HepG2 (cell line): ENCODE measurements at regions not wholly inside any gene's neighbourhood (a gene's known extent, or its start where the extent isn't known, plus 50 kb on each side); places are given as distances from the start of the nearest gene placed in this dataset.

ENCODE experiments used
- CREB1 ChIP-seq, 2 experiments: fragments of 450-650 bp in 1 of 2; IDR thresholded peaks; 2 replicates each; pipeline ENCODE4 v1.6.1; 2016 to 2017; ENCODE audit warnings: control low read depth in 1 of 2, mild to moderate bottlenecking in 1 of 2, missing compliant biosample characterization in 1 of 2, missing genetic modification characterization in 1 of 2
- DMAP1 ChIP-seq: IDR thresholded peaks from 2 replicates; pipeline ENCODE4 v1.6.1; 2016
- HDAC2 ChIP-seq: sonication (generic); formaldehyde crosslinking; IDR thresholded peaks from 2 replicates; pipeline ENCODE4 v1.4.0; 2020; ENCODE audit warnings: missing genetic modification reagents
- HNF4A ChIP-seq: sonication (generic); formaldehyde crosslinking; IDR thresholded peaks from 2 replicates; pipeline ENCODE4 v1.4.0; 2020; ENCODE audit warnings: missing genetic modification reagents
- HNRNPK ChIP-seq: fragments of 200-400 bp; formaldehyde crosslinking; IDR thresholded peaks from 2 replicates; pipeline ENCODE4 v1.6.1; 2018; ENCODE audit warnings: low read length, low read depth, moderate library complexity, mild to moderate bottlenecking; ENCODE audit not compliant: poor library complexity, severe bottlenecking
- MAFF ChIP-seq: IDR thresholded peaks from 2 replicates; pipeline ENCODE4 v1.6.1; 2011; ENCODE audit warnings: low read depth, low read length, improper control_type of control experiment
- MBD4 ChIP-seq: IDR thresholded peaks from 2 replicates; pipeline ENCODE4 v1.6.1; 2012; ENCODE audit warnings: low read length, inconsistent platforms, borderline replicate concordance
- MBNL3 ChIP-seq: fragments of 250-450 bp; sonication (Bioruptor Pico); conservative IDR thresholded peaks from 2 replicates; pipeline ENCODE4 v1.8.0; 2022; ENCODE audit warnings: mild to moderate bottlenecking, inconsistent platforms
- MED1 ChIP-seq: sonication (generic); formaldehyde crosslinking; IDR thresholded peaks from 2 replicates; pipeline ENCODE4 v1.4.0; 2020; ENCODE audit warnings: missing genetic modification reagents
- MIXL1 ChIP-seq: IDR thresholded peaks from 2 replicates; pipeline ENCODE4 v1.6.1; 2016
- NKX3-1 ChIP-seq: sonication (generic); formaldehyde crosslinking; IDR thresholded peaks from 2 replicates; pipeline ENCODE4 v1.5.0; 2020; ENCODE audit warnings: missing genetic modification reagents
- U2AF1 ChIP-seq: fragments of 200-400 bp; formaldehyde crosslinking; optimal IDR thresholded peaks from 2 replicates; pipeline ENCODE3; 2017; ENCODE audit warnings: mild to moderate bottlenecking, low read depth, low read length
- ZBTB33 ChIP-seq: sonication (generic); formaldehyde crosslinking; IDR thresholded peaks from 2 replicates; pipeline ENCODE4 v1.4.0; 2020; ENCODE audit warnings: missing genetic modification reagents
- ZFP36L2 ChIP-seq: sonication (generic); formaldehyde crosslinking; IDR thresholded peaks from 2 replicates; pipeline ENCODE4 v1.4.0; 2020; ENCODE audit warnings: missing genetic modification reagents
- ZFP82 ChIP-seq: sonication (generic); formaldehyde crosslinking; IDR thresholded peaks from 2 replicates; pipeline ENCODE4 v1.5.1; 2020; ENCODE audit warnings: mild to moderate bottlenecking, missing genetic modification reagents, borderline replicate concordance
- ZFYVE20 ChIP-seq: sonication (generic); formaldehyde crosslinking; IDR thresholded peaks from 2 replicates; pipeline ENCODE4 v1.8.0; 2023; ENCODE audit warnings: low read depth, mild to moderate bottlenecking, moderate library complexity, missing genetic modification reagents, borderline replicate concordance
- ZKSCAN8 ChIP-seq: IDR thresholded peaks from 2 replicates; pipeline ENCODE4 v1.6.1; 2016; ENCODE audit warnings: borderline replicate concordance, missing genetic modification reagents, missing compliant biosample characterization
- ZNF121 ChIP-seq: sonication (generic); formaldehyde crosslinking; IDR thresholded peaks from 2 replicates; pipeline ENCODE4 v1.5.0; 2020; ENCODE audit warnings: mild to moderate bottlenecking, missing genetic modification reagents
- ZNF136 ChIP-seq: sonication (generic); formaldehyde crosslinking; IDR thresholded peaks from 2 replicates; pipeline ENCODE4 v1.8.1; 2022; ENCODE audit warnings: low read depth, mild to moderate bottlenecking, moderate library complexity, missing genetic modification reagents
- ZNF256 ChIP-seq: sonication (generic); formaldehyde crosslinking; conservative IDR thresholded peaks from 2 replicates; pipeline ENCODE4 v1.4.0; 2020; ENCODE audit warnings: missing genetic modification reagents
- ZNF335 ChIP-seq: sonication (generic); formaldehyde crosslinking; IDR thresholded peaks from 2 replicates; pipeline ENCODE4 v1.4.0; 2020; ENCODE audit warnings: missing genetic modification reagents
- ZNF343 ChIP-seq: sonication (generic); formaldehyde crosslinking; IDR thresholded peaks from 2 replicates; pipeline ENCODE4 v1.4.0; 2020; ENCODE audit warnings: mild to moderate bottlenecking, missing genetic modification reagents
- ZNF446 ChIP-seq: sonication (generic); formaldehyde crosslinking; IDR thresholded peaks from 2 replicates; pipeline ENCODE4 v1.5.0; 2020; ENCODE audit warnings: mild to moderate bottlenecking, missing genetic modification reagents
- ZNF614 ChIP-seq: IDR thresholded peaks from 2 replicates; pipeline ENCODE4 v1.6.1; 2018; ENCODE audit warnings: missing biosample characterization, missing genetic modification reagents, inconsistent platforms, borderline replicate concordance
- ZNF615 ChIP-seq: sonication (generic); formaldehyde crosslinking; IDR thresholded peaks from 2 replicates; pipeline ENCODE4 v1.5.0; 2020; ENCODE audit warnings: mild to moderate bottlenecking, missing genetic modification reagents, borderline replicate concordance
- ZNF660 ChIP-seq: sonication (generic); formaldehyde crosslinking; IDR thresholded peaks from 2 replicates; pipeline ENCODE4 v1.5.1; 2020; ENCODE audit warnings: mild to moderate bottlenecking, low read depth, missing genetic modification reagents, borderline replicate concordance
- ZNF782 ChIP-seq: sonication (generic); formaldehyde crosslinking; IDR thresholded peaks from 2 replicates; pipeline ENCODE4 v1.4.0; 2020; ENCODE audit warnings: missing genetic modification reagents, mild to moderate bottlenecking, borderline replicate concordance
- ZNF878 ChIP-seq: sonication (generic); formaldehyde crosslinking; IDR thresholded peaks from 2 replicates; pipeline ENCODE4 v1.8.1; 2023; ENCODE audit warnings: mild to moderate bottlenecking, missing genetic modification reagents, moderate library complexity
- ZNF879 ChIP-seq: sonication (generic); formaldehyde crosslinking; IDR thresholded peaks from 2 replicates; pipeline ENCODE4 v1.8.1; 2023; ENCODE audit warnings: missing genetic modification reagents
- TF ChIP-seq, protein P1 (sequence below): sonication (generic); formaldehyde crosslinking; conservative IDR thresholded peaks from 2 replicates; pipeline ENCODE4 v1.8.0; 2022; ENCODE audit warnings: mild to moderate bottlenecking, moderate library complexity, missing genetic modification reagents
- TF ChIP-seq, protein P2 (sequence below): sonication (generic); IDR thresholded peaks from 2 replicates; pipeline ENCODE4 v1.6.1; 2016; ENCODE audit warnings: low read depth, borderline replicate concordance

- TF ChIP-seq ZNF615 (CRISPR knock-in tag) (no peak), ZNF879 (CRISPR knock-in tag) (no peak), ZFYVE20 (CRISPR knock-in tag) (no peak), NKX3-1 (no peak), ZNF121 (no peak), ZNF614 (CRISPR knock-in tag) (no peak), MIXL1 (CRISPR knock-in tag) (peak; percentile 74), ZNF136 (CRISPR knock-in tag) (no peak), MBD4 (no peak; the same call in 1 of the 2 replicates), DMAP1 (CRISPR knock-in tag) (peak; percentile 60; the same call in 1 of the 2 replicates), ZNF343 (no peak), ZNF878 (CRISPR knock-in tag) (no peak), ZFP36L2 (CRISPR knock-in tag) (no peak), HNF4A (CRISPR knock-in tag) (peak; percentile 69), HNRNPK (no peak), MAFF (no peak), ZNF256 (no peak), ZBTB33 (no peak), U2AF1 (no peak), ZFP82 (CRISPR knock-in tag) (no peak), ZNF446 (CRISPR knock-in tag) (no peak), ZNF782 (no peak), ZNF335 (CRISPR knock-in tag) (no peak), ZNF660 (CRISPR knock-in tag) (no peak), CREB1 (IDR thresholded peaks at IDR 0.05) (no peak), CREB1 (CRISPR knock-in tag; IDR thresholded peaks at IDR 0.05) (peak; percentile 59), HDAC2 (CRISPR knock-in tag) (no peak), MED1 (peak; percentile 87), MBNL3 (CRISPR knock-in tag) (no peak), ZKSCAN8 (CRISPR knock-in tag) (peak; percentile 25; the same call in 1 of the 2 replicates)
- TF ChIP-seq, protein P1, sequence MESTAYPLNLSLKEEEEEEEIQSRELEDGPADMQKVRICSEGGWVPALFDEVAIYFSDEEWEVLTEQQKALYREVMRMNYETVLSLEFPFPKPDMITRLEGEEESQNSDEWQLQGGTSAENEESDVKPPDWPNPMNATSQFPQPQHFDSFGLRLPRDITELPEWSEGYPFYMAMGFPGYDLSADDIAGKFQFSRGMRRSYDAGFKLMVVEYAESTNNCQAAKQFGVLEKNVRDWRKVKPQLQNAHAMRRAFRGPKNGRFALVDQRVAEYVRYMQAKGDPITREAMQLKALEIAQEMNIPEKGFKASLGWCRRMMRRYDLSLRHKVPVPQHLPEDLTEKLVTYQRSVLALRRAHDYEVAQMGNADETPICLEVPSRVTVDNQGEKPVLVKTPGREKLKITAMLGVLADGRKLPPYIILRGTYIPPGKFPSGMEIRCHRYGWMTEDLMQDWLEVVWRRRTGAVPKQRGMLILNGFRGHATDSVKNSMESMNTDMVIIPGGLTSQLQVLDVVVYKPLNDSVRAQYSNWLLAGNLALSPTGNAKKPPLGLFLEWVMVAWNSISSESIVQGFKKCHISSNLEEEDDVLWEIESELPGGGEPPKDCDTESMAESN (CRISPR knock-in tag): no peak
- TF ChIP-seq, protein P2, sequence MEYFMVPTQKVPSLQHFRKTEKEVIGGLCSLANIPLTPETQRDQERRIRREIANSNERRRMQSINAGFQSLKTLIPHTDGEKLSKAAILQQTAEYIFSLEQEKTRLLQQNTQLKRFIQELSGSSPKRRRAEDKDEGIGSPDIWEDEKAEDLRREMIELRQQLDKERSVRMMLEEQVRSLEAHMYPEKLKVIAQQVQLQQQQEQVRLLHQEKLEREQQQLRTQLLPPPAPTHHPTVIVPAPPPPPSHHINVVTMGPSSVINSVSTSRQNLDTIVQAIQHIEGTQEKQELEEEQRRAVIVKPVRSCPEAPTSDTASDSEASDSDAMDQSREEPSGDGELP: no peak
Measured at GRCh38 chr5:96199713-96200183, 233.3 kb downstream of the PCSK1 start (continued).
